ENCODE measurements at regions not wholly inside any gene's neighbourhood (a gene's known extent, or its start where the extent isn't known, plus 50 kb on each side); places are given as distances from the start of the nearest gene placed in this dataset.

GRCh38 chr5:6806668-6807067 lies 93.4 kb downstream of the TENT4A start:
- intact Hi-C loops (cut with DNase I) = no loop called here
- Histone ChIP-seq H3K9me3 (peaks cover 3% of the 10 kb centered on the region), H3K27ac (no peak overlapping the region), H3K4me1 (no peaks in the 10 kb centered on the region), H3K36me3 (ENCODE audit: insufficient read depth in 1 of 2, low read depth in 1 of 2) (no peaks in the 10 kb centered on the region), H3K27me3 (ENCODE audit: insufficient read depth in 3 of 3, low read length in 2 of 3) (no peaks in the 10 kb centered on the region), H3K4me3 (no peak overlapping the region)
- DNase-seq = no peak
- TF ChIP-seq CTCF (IDR thresholded peaks at IDR 0.05) = no peak
- ATAC-seq = no peak
- 76 to 79% (median 78%) methylated on average over 2 of the region's 2 CpGs for WGBS, 3 donors

- no peak for DNase-seq
- TF ChIP-seq CTCF (IDR thresholded peaks at IDR 0.05) = no peak
- 87 to 88% (median 87%) methylated on average over 7 of the region's 7 CpGs for WGBS, 3 donors
- Histone ChIP-seq H3K9me3 (peaks cover 3% of the 10 kb centered on the region), H3K4me3 (no peak overlapping the region), H3K4me1 (no peaks in the 10 kb centered on the region), H3K27me3 (ENCODE audit: insufficient read depth in 3 of 3, low read length in 2 of 3) (no peaks in the 10 kb centered on the region), H3K27ac (no peak overlapping the region), H3K36me3 (ENCODE audit: insufficient read depth in 1 of 2, low read depth in 1 of 2) (no peaks in the 10 kb centered on the region)
- ATAC-seq = no peak
- intact Hi-C loops (cut with DNase I) = no loop called here
These were observed 95.2 kb downstream of the TENT4A start for GRCh38 chr5:6808462-6808861.

- Histone ChIP-seq H3K27ac (no peak overlapping the region), H3K36me3 (ENCODE audit: insufficient read depth in 1 of 2, low read depth in 1 of 2) (no peaks in the 10 kb centered on the region), H3K27me3 (ENCODE audit: insufficient read depth in 3 of 3, low read length in 2 of 3) (no peaks in the 10 kb centered on the region), H3K4me1 (no peaks in the 10 kb centered on the region), H3K9me3 (peaks cover 3% of the 10 kb centered on the region), H3K4me3 (no peak overlapping the region)
- ATAC-seq (no peak), DNase-seq (no peak)
- intact Hi-C loops (cut with DNase I) = no loop called here
- TF ChIP-seq CTCF (IDR thresholded peaks at IDR 0.05) = no peak
- 81 to 84% (median 84%) methylated on average over 8 of the region's 8 CpGs for WGBS, 3 donors
These were observed 97.6 kb downstream of the TENT4A start for GRCh38 chr5:6810641-6811405.

GRCh38 chr5:6812091-6812490 lies 98.9 kb downstream of the TENT4A start:
- no peak for DNase-seq
- H3K4me3 ChIP-seq = no peak overlapping the region
- H3K9me3 ChIP-seq = no peaks in the 10 kb centered on the region
- H3K36me3 ChIP-seq (ENCODE audit: insufficient read depth in 1 of 2, low read depth in 1 of 2) = no peaks in the 10 kb centered on the region
- TF ChIP-seq CTCF (IDR thresholded peaks at IDR 0.05) = no peak
- no peaks in the 10 kb centered on the region for H3K4me1 ChIP-seq
- 71 to 75% (median 73%) methylated on average over 4 of the region's 4 CpGs for WGBS, 3 donors
- no peak for ATAC-seq
- H3K27ac ChIP-seq = no peak overlapping the region
- intact Hi-C loops (cut with DNase I) = no loop called here
- H3K27me3 ChIP-seq (ENCODE audit: insufficient read depth in 3 of 3, low read length in 2 of 3) = no peaks in the 10 kb centered on the region

All from psoas muscle (tissue), 7 donors.